Ishikawa (cell line): ENCODE measurements at regions not wholly inside any gene's neighbourhood (a gene's known extent, or its start where the extent isn't known, plus 50 kb on each side); places are given as distances from the start of the nearest gene placed in this dataset.

Source experiments
- CEBPB ChIP-seq: IDR thresholded peaks from 2 replicates; pipeline ENCODE4 v1.6.1; 2012
- CREB1 ChIP-seq: IDR thresholded peaks from 2 replicates; pipeline ENCODE4 v1.6.1; 2012; ENCODE audit warnings: low read depth
- EGR1 ChIP-seq: IDR thresholded peaks from 2 replicates; pipeline ENCODE4 v1.6.1; 2012
- EP300 ChIP-seq: IDR thresholded peaks from 2 replicates; pipeline ENCODE4 v1.6.1; 2012; ENCODE audit warnings: borderline replicate concordance
- FOXM1 ChIP-seq: IDR thresholded peaks from 2 replicates; pipeline ENCODE4 v1.6.1; 2012; ENCODE audit warnings: low read depth, borderline replicate concordance
- NFIC ChIP-seq: IDR thresholded peaks from 2 replicates; pipeline ENCODE4 v1.6.1; 2012
- RAD21 ChIP-seq: IDR thresholded peaks from 2 replicates; pipeline ENCODE4 v1.6.1; 2012; ENCODE audit warnings: low read depth
- TAF1 ChIP-seq: IDR thresholded peaks from 2 replicates; pipeline ENCODE4 v1.6.1; 2012; ENCODE audit warnings: low read depth, mild to moderate bottlenecking
- TCF12 ChIP-seq: IDR thresholded peaks from 2 replicates; pipeline ENCODE4 v1.6.1; 2012; ENCODE audit warnings: low read depth
- TEAD4 ChIP-seq: IDR thresholded peaks from 2 replicates; pipeline ENCODE4 v1.6.1; 2012
- YY1 ChIP-seq: IDR thresholded peaks from 2 replicates; pipeline ENCODE4 v1.6.1; 2012; ENCODE audit warnings: low read depth
- ZBTB7A ChIP-seq: IDR thresholded peaks from 2 replicates; pipeline ENCODE4 v1.6.1; 2012; ENCODE audit warnings: low read depth
- TF ChIP-seq, protein P1 (sequence below): IDR thresholded peaks from 2 replicates; pipeline ENCODE4 v1.6.1; 2012
- TF ChIP-seq, protein P2 (sequence below): IDR thresholded peaks from 2 replicates; pipeline ENCODE4 v1.6.1; 2012; ENCODE audit warnings: low read depth, mild to moderate bottlenecking
- TF ChIP-seq, protein P3 (sequence below): IDR thresholded peaks from 2 replicates; pipeline ENCODE4 v1.6.1; 2012

DNA sequence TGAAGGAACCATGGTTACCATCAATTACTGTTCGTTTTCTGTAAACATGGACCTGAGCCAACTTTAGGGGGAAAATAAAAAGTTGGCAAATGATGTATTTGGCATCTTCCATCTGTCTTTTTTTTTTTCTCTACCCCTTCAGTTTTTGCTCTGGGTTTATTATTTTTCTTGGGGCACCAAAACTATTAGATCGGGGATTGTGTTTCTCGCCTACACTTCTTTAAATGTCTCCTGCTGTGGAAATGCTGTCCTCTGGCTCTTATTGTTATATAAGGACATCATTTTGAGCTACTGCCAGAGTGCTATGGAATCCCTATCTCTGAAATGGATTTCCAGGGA, 234.0 kb upstream of the SLIT2 start:
- no peak for TF ChIP-seq TAF1
- TF ChIP-seq YY1 = no peak
- no peak for TF ChIP-seq EGR1
- TF ChIP-seq, protein P1, sequence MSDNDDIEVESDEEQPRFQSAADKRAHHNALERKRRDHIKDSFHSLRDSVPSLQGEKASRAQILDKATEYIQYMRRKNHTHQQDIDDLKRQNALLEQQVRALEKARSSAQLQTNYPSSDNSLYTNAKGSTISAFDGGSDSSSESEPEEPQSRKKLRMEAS = no peak
- no peak for TF ChIP-seq EP300
- no peak for TF ChIP-seq TCF12
- TF ChIP-seq TEAD4 = no peak
- no peak for TF ChIP-seq RAD21
- no peak for TF ChIP-seq NFIC
- TF ChIP-seq, protein P2, sequence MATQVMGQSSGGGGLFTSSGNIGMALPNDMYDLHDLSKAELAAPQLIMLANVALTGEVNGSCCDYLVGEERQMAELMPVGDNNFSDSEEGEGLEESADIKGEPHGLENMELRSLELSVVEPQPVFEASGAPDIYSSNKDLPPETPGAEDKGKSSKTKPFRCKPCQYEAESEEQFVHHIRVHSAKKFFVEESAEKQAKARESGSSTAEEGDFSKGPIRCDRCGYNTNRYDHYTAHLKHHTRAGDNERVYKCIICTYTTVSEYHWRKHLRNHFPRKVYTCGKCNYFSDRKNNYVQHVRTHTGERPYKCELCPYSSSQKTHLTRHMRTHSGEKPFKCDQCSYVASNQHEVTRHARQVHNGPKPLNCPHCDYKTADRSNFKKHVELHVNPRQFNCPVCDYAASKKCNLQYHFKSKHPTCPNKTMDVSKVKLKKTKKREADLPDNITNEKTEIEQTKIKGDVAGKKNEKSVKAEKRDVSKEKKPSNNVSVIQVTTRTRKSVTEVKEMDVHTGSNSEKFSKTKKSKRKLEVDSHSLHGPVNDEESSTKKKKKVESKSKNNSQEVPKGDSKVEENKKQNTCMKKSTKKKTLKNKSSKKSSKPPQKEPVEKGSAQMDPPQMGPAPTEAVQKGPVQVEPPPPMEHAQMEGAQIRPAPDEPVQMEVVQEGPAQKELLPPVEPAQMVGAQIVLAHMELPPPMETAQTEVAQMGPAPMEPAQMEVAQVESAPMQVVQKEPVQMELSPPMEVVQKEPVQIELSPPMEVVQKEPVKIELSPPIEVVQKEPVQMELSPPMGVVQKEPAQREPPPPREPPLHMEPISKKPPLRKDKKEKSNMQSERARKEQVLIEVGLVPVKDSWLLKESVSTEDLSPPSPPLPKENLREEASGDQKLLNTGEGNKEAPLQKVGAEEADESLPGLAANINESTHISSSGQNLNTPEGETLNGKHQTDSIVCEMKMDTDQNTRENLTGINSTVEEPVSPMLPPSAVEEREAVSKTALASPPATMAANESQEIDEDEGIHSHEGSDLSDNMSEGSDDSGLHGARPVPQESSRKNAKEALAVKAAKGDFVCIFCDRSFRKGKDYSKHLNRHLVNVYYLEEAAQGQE = no peak
- no peak for TF ChIP-seq FOXM1

DNA sequence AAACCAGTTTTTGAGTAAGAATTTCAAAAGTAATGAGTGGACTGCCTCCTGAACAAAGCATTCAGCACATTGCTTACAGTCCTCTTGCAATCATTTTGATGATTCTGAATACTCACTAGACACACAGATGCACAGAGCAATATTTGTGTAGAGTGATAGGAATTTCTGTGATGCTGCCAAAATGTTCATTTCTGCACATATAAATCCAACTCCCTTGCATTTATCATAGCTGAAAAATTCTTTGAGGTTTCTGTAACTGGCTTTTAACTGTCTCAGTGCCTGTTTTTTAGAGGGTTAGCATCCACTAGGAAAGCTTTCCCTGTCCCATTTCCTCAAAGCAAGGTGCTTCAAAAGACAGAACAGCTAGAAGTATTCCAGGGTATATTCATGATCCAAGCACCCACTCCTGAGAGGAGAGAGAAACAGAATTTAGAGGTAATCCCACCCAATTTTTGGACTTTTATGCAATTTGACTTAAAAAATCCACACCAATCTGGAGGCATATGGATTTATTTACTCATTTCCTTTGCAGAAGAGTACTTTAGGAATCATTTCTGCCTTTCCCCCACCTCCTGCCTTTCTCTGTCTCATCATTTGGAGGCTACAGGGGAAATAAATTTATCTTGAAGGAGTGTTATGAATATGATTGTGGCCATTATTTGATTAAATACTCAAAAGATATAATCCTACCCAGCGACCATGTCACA, 234.5 kb upstream of the SLIT2 start:
- TF ChIP-seq EGR1 = no peak
- no peak for TF ChIP-seq NFIC
- TF ChIP-seq, protein P3, sequence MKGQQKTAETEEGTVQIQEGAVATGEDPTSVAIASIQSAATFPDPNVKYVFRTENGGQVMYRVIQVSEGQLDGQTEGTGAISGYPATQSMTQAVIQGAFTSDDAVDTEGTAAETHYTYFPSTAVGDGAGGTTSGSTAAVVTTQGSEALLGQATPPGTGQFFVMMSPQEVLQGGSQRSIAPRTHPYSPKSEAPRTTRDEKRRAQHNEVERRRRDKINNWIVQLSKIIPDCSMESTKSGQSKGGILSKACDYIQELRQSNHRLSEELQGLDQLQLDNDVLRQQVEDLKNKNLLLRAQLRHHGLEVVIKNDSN = no peak
- TF ChIP-seq RAD21 = no peak
- TF ChIP-seq CEBPB = no peak
- no peak for TF ChIP-seq FOXM1
- TF ChIP-seq, protein P1 = no peak
- TF ChIP-seq, protein P2 = no peak
- no peak for TF ChIP-seq EP300
- no peak for TF ChIP-seq TCF12
- no peak for TF ChIP-seq CREB1
- no peak for TF ChIP-seq TEAD4
- TF ChIP-seq ZBTB7A = no peak
- no peak for TF ChIP-seq TAF1

DNA sequence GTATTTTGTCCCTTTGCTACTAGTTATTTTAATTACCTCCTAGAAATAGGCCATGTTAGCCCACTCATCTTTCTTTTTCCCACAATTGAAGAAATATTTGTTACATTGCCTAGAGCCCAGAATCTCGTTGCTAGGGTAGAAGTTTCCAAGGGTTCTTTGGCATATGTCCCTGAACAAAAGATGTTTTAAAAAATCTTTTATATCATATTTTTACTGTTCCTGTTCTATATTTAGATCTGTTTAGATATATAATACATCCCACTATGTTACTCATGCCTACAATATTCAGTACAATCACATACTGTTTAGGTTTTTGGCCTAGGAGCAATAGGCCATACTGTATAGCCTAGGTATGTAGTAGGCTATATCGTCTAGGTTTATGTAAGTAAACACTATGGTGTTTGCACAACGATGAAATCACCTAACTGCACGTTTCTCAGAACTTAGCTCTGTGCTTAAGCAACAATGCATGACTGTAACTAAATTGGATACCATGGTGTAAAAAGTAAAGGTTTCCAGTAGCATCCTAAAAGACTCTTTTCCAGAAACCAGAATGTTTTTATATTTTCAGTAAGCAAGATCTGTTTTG, 236.0 kb upstream of the SLIT2 start:
- TF ChIP-seq TAF1 (no peak), NFIC (no peak), RAD21 (no peak), EGR1 (no peak), TEAD4 (no peak), YY1 (no peak), CREB1 (no peak), CEBPB (no peak), ZBTB7A (no peak), EP300 (no peak), TCF12 (no peak), FOXM1 (no peak)
- TF ChIP-seq, protein P2 = no peak
- TF ChIP-seq, protein P3 = no peak
- TF ChIP-seq, protein P1 = no peak

DNA sequence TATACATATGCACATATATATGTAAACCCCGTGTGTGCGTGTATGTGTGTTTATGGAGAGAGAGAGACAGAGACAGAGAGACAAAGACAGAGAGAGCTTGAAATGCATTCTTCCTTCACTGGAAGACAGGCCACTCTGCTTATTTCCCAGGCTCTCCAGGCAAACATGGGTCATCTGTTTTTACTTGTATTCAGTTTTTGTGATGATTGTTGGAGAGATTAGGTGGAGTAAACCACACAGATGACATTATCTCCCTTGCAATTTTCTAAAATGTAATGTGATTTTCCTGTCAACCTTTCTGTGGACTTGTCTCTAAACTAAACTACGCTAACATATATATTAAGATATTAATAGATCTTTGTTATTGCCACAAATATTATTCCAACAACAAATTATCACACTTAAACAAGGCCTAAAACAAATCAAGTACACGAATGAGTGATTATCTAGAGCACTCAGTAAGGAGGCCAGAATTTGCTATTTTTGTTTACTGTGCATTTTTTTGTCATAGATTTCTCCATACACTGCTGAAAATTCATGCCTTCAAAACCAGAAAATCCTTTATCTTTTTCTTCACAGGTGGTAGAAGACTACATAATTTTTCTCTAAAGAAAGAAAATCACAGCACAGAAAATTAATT, 251.8 kb upstream of the SLIT2 start:
- TF ChIP-seq, protein P2 = no peak
- TF ChIP-seq, protein P1 = no peak
- TF ChIP-seq, protein P3 = no peak
- TF ChIP-seq ZBTB7A (no peak), CEBPB (no peak), RAD21 (no peak), EGR1 (no peak), TCF12 (no peak), CREB1 (no peak), YY1 (no peak), TAF1 (no peak), EP300 (no peak), FOXM1 (no peak)
